Left cardiac atrium (tissue), 4 donors: ENCODE measurements at regions not wholly inside any gene's neighbourhood (a gene's known extent, or its start where the extent isn't known, plus 50 kb on each side); places are given as distances from the start of the nearest gene placed in this dataset.

Source experiments
- ATAC-seq, 2 donors: fragments of 200-7000 bp; cut with Tn5 transposase; one replicate each; pipeline ENCODE4 v1.9.1; 2020; ENCODE audit warnings: mild to moderate bottlenecking in 2 of 2, moderate library complexity in 2 of 2
- DNase-seq: peaks from one replicate; pipeline ENCODE4 v3.0.0-alpha.2; 2020
- intact Hi-C, 2 donors: fragments of 100-400 bp; cut with DNase I; formaldehyde crosslinking; loops; one replicate each; pipeline versions ENCODE4 v1.14.1 to v1.15.1; 2022 to 2023
- donor health status: DM: no; HTN: yes; CAD: no.
- donor health status: DM: no; HTN: yes; CAD: no; lungs with severe emphysema.
- donor health status: DM: yes; HTN: yes; CAD: no.
- donor health status: Dilated cardiomyopathy.

GRCh38 chr5:174229514-174230370, 184.2 kb downstream of the NSG2 start:
- intact Hi-C loops = no loop called here
- DNase-seq (peak; percentile 24), ATAC-seq (peak in 1 of 2 donors; percentile 88)

GRCh38 chr5:174231956-174232487, 186.5 kb downstream of the NSG2 start:
- DNase-seq (no peak), ATAC-seq (peak in 1 of 2 donors; percentile 41)
- intact Hi-C loops = no loop called here

- no peak for DNase-seq
- no peak for ATAC-seq
- intact Hi-C loops = no loop called here
Observed at GRCh38 chr5:174234388-174234787, 188.9 kb downstream of the NSG2 start.

GRCh38 chr5:174235221-174236011, 189.9 kb downstream of the NSG2 start:
- ATAC-seq = no peak
- intact Hi-C loops = no loop called here
- no peak for DNase-seq

- ATAC-seq (no peak), DNase-seq (no peak)
- intact Hi-C loops = no loop called here
Observed at GRCh38 chr5:174236070-174236469, 190.6 kb downstream of the NSG2 start.

- DNase-seq (no peak), ATAC-seq (no peak)
- intact Hi-C loops = no loop called here
Observed at GRCh38 chr5:174239718-174240117, 194.2 kb downstream of the NSG2 start.

- ATAC-seq (no peak), DNase-seq (no peak)
- intact Hi-C loops = no loop called here
Observed at GRCh38 chr5:174242573-174242972, 197.1 kb downstream of the NSG2 start.

- intact Hi-C loops = no loop called here
- DNase-seq = no peak
- ATAC-seq = no peak
Observed at GRCh38 chr5:174243904-174244303, 198.4 kb downstream of the NSG2 start.

GRCh38 chr5:174245516-174246075, 200.1 kb downstream of the NSG2 start:
- no peak for DNase-seq
- intact Hi-C loops = no loop called here
- no peak for ATAC-seq

- no peak for ATAC-seq
- intact Hi-C loops = no loop called here
Observed at GRCh38 chr5:174246743-174247142, 201.2 kb downstream of the NSG2 start.

GRCh38 chr5:174247301-174247700, 201.8 kb downstream of the NSG2 start:
- intact Hi-C loops = no loop called here
- DNase-seq (no peak), ATAC-seq (no peak)

More at GRCh38 chr5:174246743-174247142, 201.2 kb downstream of the NSG2 start:
- no peak for DNase-seq

GRCh38 chr5:174251305-174252000, 205.9 kb downstream of the NSG2 start:
- DNase-seq (no peak), ATAC-seq (no peak)
- intact Hi-C loops = no loop called here

GRCh38 chr5:174252121-174252520, 206.6 kb downstream of the NSG2 start:
- no peak for ATAC-seq
- intact Hi-C loops = no loop called here
- DNase-seq = no peak

- intact Hi-C loops = no loop called here
- DNase-seq (no peak), ATAC-seq (no peak)
Observed at GRCh38 chr5:174259696-174260420, 214.4 kb downstream of the NSG2 start.

- intact Hi-C loops = no loop called here
- ATAC-seq = no peak
- DNase-seq = no peak
Observed at GRCh38 chr5:174271316-174271715, 225.8 kb downstream of the NSG2 start.

- no peak for ATAC-seq
- intact Hi-C loops = no loop called here
Observed at GRCh38 chr5:174272671-174273070, 227.2 kb downstream of the NSG2 start.

GRCh38 chr5:174273325-174273724, 227.8 kb downstream of the NSG2 start:
- ATAC-seq = no peak
- DNase-seq = no peak
- intact Hi-C loops = no loop called here

More at GRCh38 chr5:174272671-174273070, 227.2 kb downstream of the NSG2 start:
- no peak for DNase-seq

- DNase-seq = no peak
- intact Hi-C loops = no loop called here
Observed at GRCh38 chr5:174275959-174276358, 230.5 kb downstream of the NSG2 start.

More at GRCh38 chr5:174275959-174276358, 230.5 kb downstream of the NSG2 start:
- no peak for ATAC-seq
